Sigmoid colon (tissue), 4 donors: ENCODE measurements at regions not wholly inside any gene's neighbourhood (a gene's known extent, or its start where the extent isn't known, plus 50 kb on each side); places are given as distances from the start of the nearest gene placed in this dataset.

Experiments
- POLR2A ChIP-seq, 2 donors: fragments of 450-650 bp; IDR thresholded peaks; one replicate each; pipeline ENCODE4 v1.6.1; 2016; ENCODE audit warnings: antibody characterized with exemption in 2 of 2, mild to moderate bottlenecking in 2 of 2, moderate library complexity in 2 of 2
- POLR2AphosphoS5 ChIP-seq, 4 donors: sonication (generic); formaldehyde crosslinking; IDR thresholded peaks; one replicate each; pipeline ENCODE4 v1.6.1; 2017; ENCODE audit warnings: antibody characterized with exemption in 4 of 4
- TF ChIP-seq, protein P1 (sequence below), 4 experiments: fragments of 450-650 bp in 3 of 4; fragments of 200-600 bp in 1 of 4; IDR thresholded peaks; one replicate each; pipeline ENCODE4 v1.5.1; 2016 to 2019; ENCODE audit warnings: antibody characterized with exemption in 4 of 4, mild to moderate bottlenecking in 3 of 4, moderate library complexity in 2 of 4

DNA sequence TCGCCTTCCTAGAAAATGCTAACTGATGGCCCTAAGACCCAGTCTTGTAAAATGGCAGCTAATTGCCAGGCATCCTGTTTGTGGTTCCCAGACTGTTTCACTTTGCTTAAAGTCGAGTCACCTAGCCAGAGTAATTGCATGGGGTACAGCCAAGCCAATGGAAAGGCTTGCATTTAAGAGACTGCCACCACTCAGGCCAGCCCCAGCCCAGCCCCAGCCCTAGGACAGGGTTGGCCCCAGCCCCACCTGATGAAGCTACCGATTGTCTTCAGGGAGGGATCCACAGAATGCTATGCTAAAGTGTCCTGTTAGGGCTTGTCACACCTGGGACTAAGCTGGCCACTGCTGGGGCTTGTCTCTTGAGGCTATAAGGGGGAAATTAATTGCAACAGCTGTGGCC, 194.6 kb upstream of the KLF3 start:
- TF ChIP-seq, protein P1, sequence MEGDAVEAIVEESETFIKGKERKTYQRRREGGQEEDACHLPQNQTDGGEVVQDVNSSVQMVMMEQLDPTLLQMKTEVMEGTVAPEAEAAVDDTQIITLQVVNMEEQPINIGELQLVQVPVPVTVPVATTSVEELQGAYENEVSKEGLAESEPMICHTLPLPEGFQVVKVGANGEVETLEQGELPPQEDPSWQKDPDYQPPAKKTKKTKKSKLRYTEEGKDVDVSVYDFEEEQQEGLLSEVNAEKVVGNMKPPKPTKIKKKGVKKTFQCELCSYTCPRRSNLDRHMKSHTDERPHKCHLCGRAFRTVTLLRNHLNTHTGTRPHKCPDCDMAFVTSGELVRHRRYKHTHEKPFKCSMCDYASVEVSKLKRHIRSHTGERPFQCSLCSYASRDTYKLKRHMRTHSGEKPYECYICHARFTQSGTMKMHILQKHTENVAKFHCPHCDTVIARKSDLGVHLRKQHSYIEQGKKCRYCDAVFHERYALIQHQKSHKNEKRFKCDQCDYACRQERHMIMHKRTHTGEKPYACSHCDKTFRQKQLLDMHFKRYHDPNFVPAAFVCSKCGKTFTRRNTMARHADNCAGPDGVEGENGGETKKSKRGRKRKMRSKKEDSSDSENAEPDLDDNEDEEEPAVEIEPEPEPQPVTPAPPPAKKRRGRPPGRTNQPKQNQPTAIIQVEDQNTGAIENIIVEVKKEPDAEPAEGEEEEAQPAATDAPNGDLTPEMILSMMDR (IDR thresholded peaks at IDR 0.05): no peak
- TF ChIP-seq POLR2A (IDR thresholded peaks at IDR 0.05) (no peak), POLR2AphosphoS5 (IDR thresholded peaks at IDR 0.05) (no peak)
